ENCODE measurements at regions not wholly inside any gene's neighbourhood (a gene's known extent, or its start where the extent isn't known, plus 50 kb on each side); places are given as distances from the start of the nearest gene placed in this dataset.
"Not testable (repeated sequence)": the region's sequence is repeated elsewhere in the genome, so short reads cannot be mapped to it uniquely, and the experiment has no call there.

DNA sequence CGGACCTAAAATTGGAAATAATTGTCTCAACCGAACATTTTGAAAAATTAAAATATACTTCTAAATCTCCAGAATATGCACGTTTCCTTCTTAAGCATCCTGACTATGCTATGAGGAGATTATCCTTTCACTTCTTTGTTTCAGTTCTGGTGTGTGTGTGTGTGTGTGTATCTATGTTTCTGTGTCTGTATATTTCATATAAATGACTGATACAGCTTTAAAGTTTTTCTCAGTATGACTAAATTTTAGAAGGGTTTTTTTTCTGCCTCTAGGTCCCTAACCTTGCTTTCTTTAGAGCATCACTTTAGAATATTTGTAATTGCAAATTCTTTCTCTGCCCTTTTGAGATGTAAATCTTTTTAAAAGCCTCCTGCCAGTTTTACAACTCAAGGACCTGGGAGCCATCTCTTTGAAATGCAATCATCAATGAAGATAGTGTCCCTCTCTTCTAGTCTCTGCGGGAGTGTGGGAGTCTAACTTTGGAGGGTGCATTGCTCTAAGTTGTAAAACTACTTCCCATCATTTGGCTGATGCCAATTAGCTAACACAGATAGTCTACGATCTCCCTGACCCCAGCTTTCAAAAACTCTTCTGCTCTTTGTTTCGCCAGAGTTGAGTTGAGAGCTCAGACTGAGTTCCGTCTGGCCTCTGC is 782.0 kb upstream of the ZWINT start:
- DNase-seq: no peak

GRCh38 chr10:57141708-57142107 is 780.6 kb upstream of the ZWINT start:
- no peak for DNase-seq

GRCh38 chr10:57119684-57120083 is 758.6 kb upstream of the ZWINT start:
- no peak for DNase-seq

- no peak for DNase-seq
Observed at GRCh38 chr10:57113545-57113944, 752.5 kb upstream of the ZWINT start.

DNA sequence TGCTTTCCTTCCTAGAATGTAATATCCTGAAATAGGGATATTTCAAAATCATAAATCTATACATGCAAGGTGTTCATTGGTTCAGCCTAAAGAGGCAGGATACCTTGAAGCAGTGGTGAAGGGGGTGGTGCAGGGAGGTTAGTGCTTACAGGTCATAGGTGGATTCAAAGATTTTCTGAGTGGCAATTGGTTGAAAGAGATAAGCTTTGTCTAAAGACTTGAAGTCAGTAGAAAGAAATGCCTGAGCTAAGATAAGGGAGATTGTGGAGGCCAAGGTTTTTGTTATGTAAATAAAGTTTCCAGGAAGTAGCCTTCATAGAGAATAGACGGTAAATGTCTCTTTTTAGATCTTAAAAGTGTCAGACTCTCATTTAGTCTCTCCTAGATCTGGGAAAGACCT is 741.2 kb upstream of the ZWINT start:
- DNase-seq: no peak

- DNase-seq: no peak
Observed at GRCh38 chr10:57098146-57098545, 737.1 kb upstream of the ZWINT start.

- DNase-seq: no peak
Observed at GRCh38 chr10:57096044-57096443, 735.0 kb upstream of the ZWINT start.

- no peak for DNase-seq
Observed at GRCh38 chr10:57094965-57095364, 733.9 kb upstream of the ZWINT start.

- DNase-seq: no peak
Observed at GRCh38 chr10:57094083-57094482, 733.0 kb upstream of the ZWINT start.

GRCh38 chr10:57053530-57053929 is 692.5 kb upstream of the ZWINT start:
- DNase-seq: no peak

DNA sequence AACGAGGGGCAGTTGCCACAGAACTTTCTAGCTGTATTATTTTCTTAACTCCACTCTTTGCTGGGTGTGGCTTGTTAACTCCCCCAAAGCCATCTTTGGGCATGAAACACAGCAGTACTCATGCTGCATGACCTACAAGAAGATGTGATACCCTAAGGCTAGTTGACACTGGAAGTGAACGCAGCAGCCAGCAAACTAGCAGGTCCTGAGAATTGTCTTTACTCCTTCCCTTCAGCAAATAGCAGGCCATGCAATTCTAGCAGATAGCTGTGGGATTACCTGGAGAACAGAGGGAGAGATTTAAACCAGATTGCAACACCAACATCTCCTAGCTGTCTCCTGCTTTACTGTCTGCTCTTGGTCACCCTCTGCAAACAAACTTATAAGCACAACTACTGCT is 688.0 kb upstream of the ZWINT start:
- no peak for DNase-seq

- DNase-seq: no peak
Observed at GRCh38 chr10:57038531-57038930, 677.5 kb upstream of the ZWINT start.

DNA sequence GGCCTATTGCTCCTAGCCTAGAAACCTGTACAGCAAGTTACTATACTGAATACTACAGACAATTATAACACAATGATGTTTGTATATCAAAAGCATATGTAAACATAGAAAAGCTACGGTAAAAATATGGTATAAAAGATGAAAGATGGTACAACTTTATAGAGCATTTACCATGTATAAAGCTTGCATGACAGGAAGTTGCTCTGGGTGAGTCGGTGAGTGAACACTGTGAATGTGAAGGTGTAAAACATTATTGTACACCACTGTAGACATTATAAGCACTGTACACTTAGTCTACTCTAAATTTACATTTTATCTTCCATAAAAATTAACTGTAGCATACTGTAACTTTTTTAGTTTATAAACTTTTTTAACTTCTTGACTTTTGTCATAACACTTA is 674.3 kb upstream of the ZWINT start:
- no peak for DNase-seq

- not testable (repeated sequence) for DNase-seq
Observed at GRCh38 chr10:57032301-57032700, 671.2 kb upstream of the ZWINT start.

DNA sequence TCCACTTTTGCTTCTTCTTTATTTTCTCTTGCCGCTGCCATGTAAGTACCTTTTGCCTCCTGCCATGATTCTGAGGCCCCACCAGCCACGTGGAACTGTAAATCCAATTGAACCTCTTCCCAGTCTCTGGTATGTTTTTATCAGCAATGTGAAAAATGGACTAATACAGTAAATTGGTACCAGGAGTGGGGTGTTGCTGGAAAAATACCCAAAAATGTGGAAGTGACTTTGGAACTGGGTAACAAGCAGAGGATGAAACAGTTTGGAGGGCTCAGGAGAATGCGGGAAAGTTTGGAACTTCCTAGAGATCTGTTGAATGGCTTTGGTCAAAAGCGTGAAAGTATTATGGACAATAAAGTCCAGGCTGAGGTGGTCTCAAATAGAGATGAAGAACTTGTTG is 670.3 kb upstream of the ZWINT start:
- no peak for DNase-seq

DNA sequence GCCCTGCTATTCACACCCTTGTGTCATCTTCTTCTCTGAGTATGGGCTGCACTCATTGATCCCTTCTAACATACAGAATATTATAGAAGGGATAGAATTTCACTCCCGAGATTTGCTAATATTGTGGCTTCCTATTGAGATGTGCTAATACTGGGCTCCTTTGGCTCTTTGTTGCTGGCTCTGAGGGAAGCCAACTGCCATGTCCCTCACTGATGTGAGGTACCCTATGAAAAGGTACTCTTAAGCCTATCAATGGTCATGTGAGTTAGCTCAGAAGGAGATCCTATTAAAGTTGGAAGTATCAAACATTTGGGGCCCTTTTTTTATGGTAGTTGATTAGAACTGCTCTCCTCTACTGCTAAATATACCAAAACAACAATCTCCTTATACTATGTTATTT is 665.2 kb upstream of the ZWINT start:
- DNase-seq: no peak

DNA sequence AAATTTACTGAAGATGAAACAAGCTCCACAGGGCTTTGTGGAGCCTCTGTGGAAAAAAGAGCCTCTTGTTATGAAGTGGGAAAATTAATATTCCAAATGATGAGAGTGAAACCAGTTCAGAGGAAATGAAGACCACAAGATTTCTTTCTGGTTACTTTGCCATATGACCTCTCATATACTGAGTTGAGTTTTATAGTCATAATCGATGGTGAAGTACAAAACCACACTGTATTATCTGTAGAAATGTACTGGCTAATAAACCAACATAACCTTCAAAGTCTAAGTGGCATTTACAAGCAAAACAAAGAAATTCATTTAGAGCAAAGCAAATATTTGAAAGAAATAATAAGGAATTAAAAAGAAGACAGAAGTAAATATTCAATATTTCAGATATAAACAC is 662.6 kb upstream of the ZWINT start:
- no peak for DNase-seq

DNA sequence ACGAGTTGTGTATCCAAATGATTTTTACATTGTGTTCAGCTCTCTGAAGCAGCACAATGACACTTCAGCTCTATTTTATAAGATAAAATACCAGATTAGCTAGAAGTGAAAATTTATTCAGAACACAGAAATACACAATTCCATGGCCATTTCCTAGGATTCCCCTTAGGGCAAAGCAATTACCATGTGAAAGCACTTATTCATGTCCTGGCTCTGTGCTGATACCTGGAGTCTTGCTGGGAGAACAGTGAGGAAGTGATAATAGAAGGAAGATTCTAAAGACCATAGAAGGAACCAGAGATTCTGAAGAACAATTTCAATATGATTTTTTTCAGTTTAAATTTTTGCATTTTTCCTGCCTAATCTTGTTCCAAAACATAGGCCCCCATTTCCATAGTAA is 657.4 kb upstream of the ZWINT start:
- DNase-seq: no peak

DNA sequence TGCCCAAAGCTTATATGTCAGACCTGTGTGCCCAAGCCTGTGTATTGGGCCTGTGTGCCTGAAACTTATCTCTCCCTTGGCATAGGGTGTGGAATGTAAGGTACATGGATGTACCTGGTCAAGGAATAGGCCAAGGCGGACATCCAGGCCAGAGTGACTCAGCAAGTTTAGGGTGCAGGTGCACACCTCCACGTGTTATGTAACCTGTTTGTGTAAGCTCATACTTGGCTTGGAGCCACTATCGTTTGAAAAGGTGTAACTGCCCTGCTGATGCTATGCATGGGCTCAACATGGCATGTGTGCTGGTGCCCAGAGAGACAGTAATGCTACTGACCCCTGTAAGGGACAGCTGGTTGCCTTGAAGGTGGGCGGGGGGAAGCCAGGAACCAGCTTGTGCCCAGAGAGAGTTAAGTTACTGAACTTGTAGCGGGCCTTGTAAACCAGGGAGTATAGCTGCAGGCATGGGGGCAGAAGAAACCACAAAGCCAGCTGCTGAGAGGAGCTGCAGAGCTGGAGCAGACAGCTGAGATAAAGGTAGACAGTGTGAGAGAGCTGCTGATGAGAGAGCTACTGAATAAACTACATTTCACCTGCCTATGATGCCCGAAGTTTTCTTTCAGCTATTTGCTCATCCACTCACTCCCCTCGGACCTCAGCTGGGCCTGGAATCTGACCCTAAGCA is 656.4 kb upstream of the ZWINT start:
- DNase-seq: no peak

GRCh38 chr10:57015595-57016318 is 654.7 kb upstream of the ZWINT start:
- no peak for DNase-seq

DNA sequence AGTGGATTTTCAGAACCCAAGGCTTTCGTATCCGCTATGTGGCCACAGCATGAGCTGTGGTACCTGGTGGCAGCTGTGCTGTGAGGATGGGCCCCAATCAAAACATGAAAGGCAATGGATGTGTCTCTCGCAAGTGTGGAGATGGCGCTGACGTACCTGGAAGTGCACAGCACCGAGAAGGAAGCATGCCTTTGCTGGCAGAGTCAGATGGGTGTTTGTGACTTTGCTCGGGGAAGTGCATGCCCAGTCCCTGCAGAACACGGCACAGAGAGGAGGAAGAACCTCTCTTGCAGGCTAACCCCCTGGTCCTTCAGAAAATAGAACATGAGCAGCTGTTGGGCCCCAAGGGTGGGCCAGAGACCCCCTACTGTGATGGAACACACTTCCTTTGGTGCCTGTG is 654.1 kb upstream of the ZWINT start:
- DNase-seq: no peak

DNA sequence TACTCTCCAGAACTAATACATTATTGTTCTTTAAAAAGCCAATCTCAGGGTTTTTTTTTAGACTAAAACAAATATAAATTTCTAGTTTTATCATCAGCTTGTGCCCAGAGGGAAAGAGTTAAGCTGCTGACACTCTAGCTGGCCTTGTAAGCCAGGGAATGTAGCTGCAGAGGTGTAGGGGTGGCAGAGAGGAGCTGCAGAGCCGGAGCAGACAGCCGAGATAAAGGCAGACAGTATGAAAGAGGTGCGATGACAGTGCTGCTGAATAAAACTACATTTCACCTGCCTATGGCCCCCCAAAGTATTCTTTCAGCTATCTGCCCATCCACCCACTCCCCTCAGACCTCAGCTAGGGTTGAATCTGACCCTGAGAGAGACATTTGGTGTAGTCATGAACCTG is 653.7 kb upstream of the ZWINT start:
- no peak for DNase-seq

GRCh38 chr10:57008189-57008588 is 647.1 kb upstream of the ZWINT start:
- DNase-seq: no peak

GRCh38 chr10:56991591-56992069 is 630.6 kb upstream of the ZWINT start:
- no peak for DNase-seq

All from stimulated activated CD4-positive, alpha-beta T cell treated with anti-CD3 and anti-CD28 coated beads, Interleukin-15, amount 100 ng/mL, for 24 hours (primary cell).